H9 (cell line): ENCODE measurements at regions not wholly inside any gene's neighbourhood (a gene's known extent, or its start where the extent isn't known, plus 50 kb on each side); places are given as distances from the start of the nearest gene placed in this dataset.

Experiments
- DNase-seq: peaks from one replicate; pipeline ENCODE4 v3.0.0-alpha.2; 2017
- H2AFZ ChIP-seq: one replicate; pipeline ENCODE4 v1.6.1; 2013; ENCODE audit warnings: mild to moderate bottlenecking, low read length, control low read depth, moderate library complexity
- H2AK5ac ChIP-seq: 2 replicates; pipeline ENCODE4 v1.6.1; 2013; ENCODE audit warnings: low read length, control low read depth, mixed read lengths; ENCODE audit not compliant: insufficient read length
- H2BK120ac ChIP-seq: one replicate; pipeline ENCODE4 v1.6.1; 2013; ENCODE audit warnings: low read depth, mild to moderate bottlenecking, low read length, control low read depth, inconsistent platforms; ENCODE audit not compliant: poor library complexity, severe bottlenecking
- H2BK12ac ChIP-seq: 2 replicates; pipeline ENCODE4 v1.6.1; 2013; ENCODE audit warnings: low read length, control low read depth, mixed read lengths, low read depth; ENCODE audit not compliant: insufficient read length
- H2BK15ac ChIP-seq: 2 replicates; pipeline ENCODE4 v1.6.1; 2013; ENCODE audit warnings: low read depth, low read length, control low read depth
- H2BK20ac ChIP-seq: one replicate; pipeline ENCODE4 v1.6.1; 2013; ENCODE audit warnings: low read depth, mild to moderate bottlenecking, low read length, control low read depth, inconsistent platforms; ENCODE audit not compliant: poor library complexity, severe bottlenecking
- H2BK5ac ChIP-seq: 2 replicates; pipeline ENCODE4 v1.6.1; 2013; ENCODE audit warnings: low read length, control low read depth, mixed read lengths; ENCODE audit not compliant: insufficient read length
- H3K14ac ChIP-seq: 2 replicates; pipeline ENCODE4 v1.6.1; 2013; ENCODE audit warnings: low read length, control low read depth; ENCODE audit not compliant: insufficient read depth
- H3K18ac ChIP-seq: 2 replicates; pipeline ENCODE4 v1.6.1; 2013; ENCODE audit warnings: low read depth, mild to moderate bottlenecking, mixed read lengths, low read length, control low read depth; ENCODE audit not compliant: insufficient read length
- H3K23ac ChIP-seq: 2 replicates; pipeline ENCODE4 v1.6.1; 2013; ENCODE audit warnings: low read length, control low read depth, mixed read lengths, low read depth; ENCODE audit not compliant: insufficient read length
- H3K23me2 ChIP-seq: 2 replicates; pipeline ENCODE4 v1.6.1; 2013; ENCODE audit warnings: low read depth, mild to moderate bottlenecking, mixed read lengths, low read length, control low read depth; ENCODE audit not compliant: insufficient read length, poor library complexity, severe bottlenecking
- H3K27ac ChIP-seq: 2 replicates; pipeline ENCODE4 v1.5.1; 2013; ENCODE audit warnings: low read length, control low read depth, mixed read lengths, low read depth; ENCODE audit not compliant: insufficient read length
- H3K27me3 ChIP-seq: 2 replicates; pipeline ENCODE4 v1.6.1; 2013; ENCODE audit warnings: low read length, control low read depth, inconsistent platforms; ENCODE audit not compliant: insufficient read depth
- H3K4ac ChIP-seq: 2 replicates; pipeline ENCODE4 v1.6.1; 2013; ENCODE audit warnings: low read depth, mild to moderate bottlenecking, control low read depth, inconsistent platforms, low read length, moderate library complexity
- H3K4me1 ChIP-seq: 2 replicates; pipeline ENCODE4 v1.6.1; 2013; ENCODE audit warnings: low read length, control low read depth, inconsistent platforms; ENCODE audit not compliant: insufficient read depth
- H3K4me2 ChIP-seq: 2 replicates; pipeline ENCODE4 v1.6.1; 2013; ENCODE audit warnings: low read length, control low read depth, mixed read lengths; ENCODE audit not compliant: insufficient read length, insufficient read depth
- H3K56ac ChIP-seq: 2 replicates; pipeline ENCODE4 v1.6.1; 2013; ENCODE audit warnings: low read depth, mild to moderate bottlenecking, mixed read lengths, low read length, control low read depth; ENCODE audit not compliant: insufficient read length
- H3K79me1 ChIP-seq: 2 replicates; pipeline ENCODE4 v1.6.1; 2013; ENCODE audit warnings: low read depth, mild to moderate bottlenecking, moderate library complexity, low read length, control low read depth, inconsistent platforms; ENCODE audit not compliant: insufficient read depth, poor library complexity, severe bottlenecking
- H3K79me2 ChIP-seq: 2 replicates; pipeline ENCODE4 v1.6.1; 2013; ENCODE audit warnings: low read length, control low read depth, inconsistent platforms; ENCODE audit not compliant: insufficient read depth
- H3K9ac ChIP-seq: 2 replicates; pipeline ENCODE4 v1.6.1; 2013; ENCODE audit warnings: low read length, control low read depth, mixed read lengths; ENCODE audit not compliant: insufficient read length; ENCODE audit errors: extremely low read depth
- H3K9me3 ChIP-seq: one replicate; pipeline ENCODE4 v1.6.1; 2013; ENCODE audit warnings: low read depth, low read length, inconsistent platforms; ENCODE audit not compliant: control insufficient read depth
- H3T11ph ChIP-seq: one replicate; pipeline ENCODE4 v1.6.1; 2013; ENCODE audit warnings: mild to moderate bottlenecking, low read length, control low read depth, inconsistent platforms
- H4K20me1 ChIP-seq: one replicate; pipeline ENCODE4 v1.6.1; 2013; ENCODE audit not compliant: control insufficient read depth, insufficient read length, insufficient read depth
- H4K5ac ChIP-seq: 2 replicates; pipeline ENCODE4 v1.6.1; 2013; ENCODE audit warnings: low read depth, mild to moderate bottlenecking, mixed read lengths, low read length, control low read depth; ENCODE audit not compliant: insufficient read length
- H4K8ac ChIP-seq: replicated peaks from 2 replicates; pipeline ENCODE4 v1.6.1; 2013; ENCODE audit warnings: low read length, control low read depth, mixed read lengths, low read depth; ENCODE audit not compliant: insufficient read length
- H4K91ac ChIP-seq: 2 replicates; pipeline ENCODE4 v1.6.1; 2013; ENCODE audit warnings: low read depth, mild to moderate bottlenecking, moderate library complexity, mixed read lengths, low read length, control low read depth; ENCODE audit not compliant: insufficient read length
- H3K27ac Mint-ChIP-seq, 3 experiments: 2 replicates in 2 of 3; 3 replicates in 1 of 3; pipeline ENCODE4 v1.8.0; 2020 to 2021; ENCODE audit warnings: mixed read lengths in 3 of 3, mild to moderate bottlenecking in 1 of 3, moderate library complexity in 1 of 3
- H3K27me3 Mint-ChIP-seq: 2 replicates; pipeline ENCODE4 v1.8.0; 2021; ENCODE audit warnings: low read depth, mild to moderate bottlenecking, moderate library complexity, mixed read lengths
- H3K36me3 Mint-ChIP-seq, 3 experiments: 2 replicates in 2 of 3; 3 replicates in 1 of 3; pipeline ENCODE4 v1.8.0; 2020 to 2021; ENCODE audit warnings: low read depth in 3 of 3, mixed read lengths in 3 of 3; ENCODE audit not compliant: insufficient read depth in 1 of 3
- H3K4me1 Mint-ChIP-seq, 2 experiments: 2 replicates each; pipeline ENCODE4 v1.8.0; 2020; ENCODE audit warnings: mixed read lengths in 2 of 2
- H3K4me3 Mint-ChIP-seq, 2 experiments: 2 replicates in 1 of 2; 3 replicates in 1 of 2; pipeline ENCODE4 v1.8.0; 2020 to 2021; ENCODE audit warnings: mild to moderate bottlenecking in 2 of 2, mixed read lengths in 2 of 2, moderate library complexity in 1 of 2
- H3K9me3 Mint-ChIP-seq, 2 experiments: 2 replicates in 1 of 2; 3 replicates in 1 of 2; pipeline ENCODE4 v1.8.0; 2020; ENCODE audit warnings: mild to moderate bottlenecking in 2 of 2, mixed read lengths in 2 of 2, moderate library complexity in 1 of 2
- CTCF ChIP-seq: fragments of 200-600 bp; sonication (generic); conservative IDR thresholded peaks from 3 replicates; pipeline ENCODE4 v1.8.0; 2021; ENCODE audit warnings: antibody characterized with exemption, mild to moderate bottlenecking
- WGBS: extraction: QIAGEN DNeasy Blood & Tissue Kit; methylation state at CpG from one replicate; pipeline ENCODE4 v1.1.7; 2013; ENCODE audit warnings: missing lambda C conversion rate, low lambda C conversion rate, mixed read lengths; ENCODE audit not compliant: insufficient read length; ENCODE audit errors: extremely low coverage; 5-methylcytosine and 5-hydroxymethylcytosine counted together

- Histone ChIP-seq H2BK15ac (no peak overlapping the region), H4K91ac (no peak overlapping the region), H3K14ac (no peak overlapping the region), H3K79me2 (no peaks in the 10 kb centered on the region), H3K4me2 (no peak overlapping the region), H3K4me1 (no peaks in the 10 kb centered on the region), H3K18ac (no peak overlapping the region), H3K9me3 (no peaks in the 10 kb centered on the region), H2AK5ac (no peak overlapping the region), H3K56ac (no peak overlapping the region), H3T11ph (no peak overlapping the region), H3K23ac (no peak overlapping the region), H3K9ac (no peak overlapping the region), H2BK20ac (no peak overlapping the region), H4K5ac (no peak overlapping the region), H4K8ac (no peak overlapping the region), H2BK5ac (no peak overlapping the region), H3K27me3 (no peaks in the 10 kb centered on the region), H3K27ac (no peak overlapping the region), H2AFZ (no peak overlapping the region), H3K23me2 (no peaks in the 10 kb centered on the region), H3K4ac (no peak overlapping the region), H3K79me1 (no peaks in the 10 kb centered on the region), H4K20me1 (no peaks in the 10 kb centered on the region), H2BK12ac (no peak overlapping the region), H2BK120ac (no peak overlapping the region)
- DNase-seq = no peak
- peaks cover 0 to 5% of the 10 kb centered on the region in 2 experiments; a peak in 1 of 4 replicates for H3K4me1 Mint-ChIP-seq
- no peak overlapping the region for H3K27ac Mint-ChIP-seq
- peaks cover 10% of the 10 kb centered on the region for H3K27me3 Mint-ChIP-seq
- peaks cover 6 to 12% of the 10 kb centered on the region in 2 experiments; a peak in 4 of 5 replicates for H3K9me3 Mint-ChIP-seq
- WGBS = no CpG with 5 or more reads among the region's 2 CpGs
- H3K36me3 Mint-ChIP-seq = peaks cover 0 to 5% (median 0%) of the 10 kb centered on the region in 3 experiments; a peak in 1 of 7 replicates
- no peak for TF ChIP-seq CTCF
- H3K4me3 Mint-ChIP-seq = no peak overlapping the region
Observed at GRCh38 chr12:115485503-115485902, 792.0 kb downstream of the MED13L start.
